ENCODE measurements at regions not wholly inside any gene's neighbourhood (a gene's known extent, or its start where the extent isn't known, plus 50 kb on each side); places are given as distances from the start of the nearest gene placed in this dataset.

DNA sequence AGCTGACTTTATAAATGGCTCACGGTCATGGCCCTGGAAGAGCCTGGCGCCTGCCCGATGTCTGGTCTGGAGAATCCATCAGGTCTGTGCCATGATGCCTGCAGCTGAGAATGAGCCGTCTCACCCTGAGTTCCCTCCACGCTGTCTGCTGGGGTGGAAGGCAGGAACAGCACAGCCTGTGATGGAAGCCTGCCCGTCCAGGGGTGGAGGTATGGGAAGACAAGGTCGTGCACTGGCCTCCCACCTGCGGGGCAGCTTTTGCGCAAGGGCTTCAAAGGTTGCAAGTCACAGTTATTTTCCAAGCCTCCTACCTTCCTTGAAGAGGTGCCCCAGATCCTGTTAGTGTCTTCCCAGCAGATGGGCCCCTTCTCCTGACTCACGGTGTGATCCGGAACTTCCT, 275.5 kb downstream of the FAM43A start:
- no peak overlapping the region for H3K4me3 ChIP-seq (ENCODE audit: low read depth, low read length)
- H3K27ac ChIP-seq (ENCODE audit: low read depth, low read length) = no peak overlapping the region
- no peaks in the 10 kb centered on the region for H3K27me3 ChIP-seq (ENCODE audit: control insufficient read depth, insufficient read depth, low read length)
- no peaks in the 10 kb centered on the region for H3K9me3 ChIP-seq (ENCODE audit: control insufficient read depth, insufficient read depth, low read length)
- H3K4me1 ChIP-seq (ENCODE audit: control insufficient read depth, insufficient read depth, low read length) = no peaks in the 10 kb centered on the region
- no peaks in the 10 kb centered on the region for H3K36me3 ChIP-seq (ENCODE audit: control insufficient read depth, insufficient read depth, low read length)
- no peak overlapping the region for H3K9ac ChIP-seq (ENCODE audit: low read depth, low read length)

- H3K27me3 ChIP-seq (ENCODE audit: control insufficient read depth, insufficient read depth, low read length) = no peaks in the 10 kb centered on the region
- H3K27ac ChIP-seq (ENCODE audit: low read depth, low read length) = no peak overlapping the region
- no peaks in the 10 kb centered on the region for H3K36me3 ChIP-seq (ENCODE audit: control insufficient read depth, insufficient read depth, low read length)
- H3K4me1 ChIP-seq (ENCODE audit: control insufficient read depth, insufficient read depth, low read length) = no peaks in the 10 kb centered on the region
- H3K9ac ChIP-seq (ENCODE audit: low read depth, low read length) = no peak overlapping the region
- H3K9me3 ChIP-seq (ENCODE audit: control insufficient read depth, insufficient read depth, low read length) = no peaks in the 10 kb centered on the region
- no peak overlapping the region for H3K4me3 ChIP-seq (ENCODE audit: low read depth, low read length)
These were observed 275.9 kb downstream of the FAM43A start for GRCh38 chr3:194961571-194961970.

- no peaks in the 10 kb centered on the region for H3K9me3 ChIP-seq (ENCODE audit: control insufficient read depth, insufficient read depth, low read length)
- H3K4me1 ChIP-seq (ENCODE audit: control insufficient read depth, insufficient read depth, low read length) = no peaks in the 10 kb centered on the region
- H3K9ac ChIP-seq (ENCODE audit: low read depth, low read length) = no peak overlapping the region
- H3K36me3 ChIP-seq (ENCODE audit: control insufficient read depth, insufficient read depth, low read length) = no peaks in the 10 kb centered on the region
- no peak overlapping the region for H3K27ac ChIP-seq (ENCODE audit: low read depth, low read length)
- no peak overlapping the region for H3K4me3 ChIP-seq (ENCODE audit: low read depth, low read length)
- H3K27me3 ChIP-seq (ENCODE audit: control insufficient read depth, insufficient read depth, low read length) = no peaks in the 10 kb centered on the region
These were observed 276.4 kb downstream of the FAM43A start for GRCh38 chr3:194962056-194962455.

GRCh38 chr3:194964809-194965208, 279.1 kb downstream of the FAM43A start:
- no peak overlapping the region for H3K4me3 ChIP-seq (ENCODE audit: low read depth, low read length)
- no peaks in the 10 kb centered on the region for H3K4me1 ChIP-seq (ENCODE audit: control insufficient read depth, insufficient read depth, low read length)
- H3K36me3 ChIP-seq (ENCODE audit: control insufficient read depth, insufficient read depth, low read length) = no peaks in the 10 kb centered on the region
- H3K27me3 ChIP-seq (ENCODE audit: control insufficient read depth, insufficient read depth, low read length) = no peaks in the 10 kb centered on the region
- no peak overlapping the region for H3K27ac ChIP-seq (ENCODE audit: low read depth, low read length)
- H3K9me3 ChIP-seq (ENCODE audit: control insufficient read depth, insufficient read depth, low read length) = no peaks in the 10 kb centered on the region; the same call in 1 of the 2 replicates
- no peak overlapping the region for H3K9ac ChIP-seq (ENCODE audit: low read depth, low read length)

- no peaks in the 10 kb centered on the region for H3K27me3 ChIP-seq (ENCODE audit: control insufficient read depth, insufficient read depth, low read length)
- no peak overlapping the region for H3K27ac ChIP-seq (ENCODE audit: low read depth, low read length)
- no peaks in the 10 kb centered on the region for H3K4me1 ChIP-seq (ENCODE audit: control insufficient read depth, insufficient read depth, low read length)
- H3K9ac ChIP-seq (ENCODE audit: low read depth, low read length) = no peak overlapping the region
- no peak overlapping the region for H3K4me3 ChIP-seq (ENCODE audit: low read depth, low read length)
- H3K9me3 ChIP-seq (ENCODE audit: control insufficient read depth, insufficient read depth, low read length) = peaks cover 4% of the 10 kb centered on the region; the same call in 1 of the 2 replicates
- no peaks in the 10 kb centered on the region for H3K36me3 ChIP-seq (ENCODE audit: control insufficient read depth, insufficient read depth, low read length)
These were observed 281.8 kb downstream of the FAM43A start for GRCh38 chr3:194967151-194968117.

GRCh38 chr3:194970066-194970465, 284.4 kb downstream of the FAM43A start:
- no peaks in the 10 kb centered on the region for H3K4me1 ChIP-seq (ENCODE audit: control insufficient read depth, insufficient read depth, low read length)
- no peaks in the 10 kb centered on the region for H3K27me3 ChIP-seq (ENCODE audit: control insufficient read depth, insufficient read depth, low read length)
- H3K36me3 ChIP-seq (ENCODE audit: control insufficient read depth, insufficient read depth, low read length) = no peaks in the 10 kb centered on the region
- no peak overlapping the region for H3K9ac ChIP-seq (ENCODE audit: low read depth, low read length)
- no peak overlapping the region for H3K27ac ChIP-seq (ENCODE audit: low read depth, low read length)
- H3K4me3 ChIP-seq (ENCODE audit: low read depth, low read length) = no peak overlapping the region
- H3K9me3 ChIP-seq (ENCODE audit: control insufficient read depth, insufficient read depth, low read length) = peaks cover 4% of the 10 kb centered on the region; the same call in 1 of the 2 replicates

- Histone ChIP-seq H3K36me3 (ENCODE audit: control insufficient read depth, insufficient read depth, low read length) (no peaks in the 10 kb centered on the region), H3K4me1 (ENCODE audit: control insufficient read depth, insufficient read depth, low read length) (no peaks in the 10 kb centered on the region), H3K9ac (ENCODE audit: low read depth, low read length) (no peak overlapping the region), H3K27ac (ENCODE audit: low read depth, low read length) (no peak overlapping the region), H3K4me3 (ENCODE audit: low read depth, low read length) (no peak overlapping the region), H3K9me3 (ENCODE audit: control insufficient read depth, insufficient read depth, low read length) (peaks cover 4% of the 10 kb centered on the region; the same call in 1 of the 2 replicates), H3K27me3 (ENCODE audit: control insufficient read depth, insufficient read depth, low read length) (no peaks in the 10 kb centered on the region)
These were observed 285.3 kb downstream of the FAM43A start for GRCh38 chr3:194971009-194971408.

GRCh38 chr3:194971965-194972364, 286.3 kb downstream of the FAM43A start:
- Histone ChIP-seq H3K27me3 (ENCODE audit: control insufficient read depth, insufficient read depth, low read length) (no peaks in the 10 kb centered on the region), H3K9me3 (ENCODE audit: control insufficient read depth, insufficient read depth, low read length) (peaks cover 4% of the 10 kb centered on the region; the same call in 1 of the 2 replicates), H3K9ac (ENCODE audit: low read depth, low read length) (no peak overlapping the region), H3K36me3 (ENCODE audit: control insufficient read depth, insufficient read depth, low read length) (no peaks in the 10 kb centered on the region), H3K4me3 (ENCODE audit: low read depth, low read length) (no peak overlapping the region), H3K4me1 (ENCODE audit: control insufficient read depth, insufficient read depth, low read length) (no peaks in the 10 kb centered on the region), H3K27ac (ENCODE audit: low read depth, low read length) (no peak overlapping the region)

- H3K27me3 ChIP-seq (ENCODE audit: control insufficient read depth, insufficient read depth, low read length) = no peaks in the 10 kb centered on the region
- no peak overlapping the region for H3K9ac ChIP-seq (ENCODE audit: low read depth, low read length)
- H3K4me1 ChIP-seq (ENCODE audit: control insufficient read depth, insufficient read depth, low read length) = no peaks in the 10 kb centered on the region
- no peaks in the 10 kb centered on the region for H3K36me3 ChIP-seq (ENCODE audit: control insufficient read depth, insufficient read depth, low read length)
- H3K4me3 ChIP-seq (ENCODE audit: low read depth, low read length) = no peak overlapping the region
- H3K9me3 ChIP-seq (ENCODE audit: control insufficient read depth, insufficient read depth, low read length) = peaks cover 4% of the 10 kb centered on the region; the same call in 1 of the 2 replicates
- H3K27ac ChIP-seq (ENCODE audit: low read depth, low read length) = no peak overlapping the region
These were observed 287.0 kb downstream of the FAM43A start for GRCh38 chr3:194972641-194973040.

DNA sequence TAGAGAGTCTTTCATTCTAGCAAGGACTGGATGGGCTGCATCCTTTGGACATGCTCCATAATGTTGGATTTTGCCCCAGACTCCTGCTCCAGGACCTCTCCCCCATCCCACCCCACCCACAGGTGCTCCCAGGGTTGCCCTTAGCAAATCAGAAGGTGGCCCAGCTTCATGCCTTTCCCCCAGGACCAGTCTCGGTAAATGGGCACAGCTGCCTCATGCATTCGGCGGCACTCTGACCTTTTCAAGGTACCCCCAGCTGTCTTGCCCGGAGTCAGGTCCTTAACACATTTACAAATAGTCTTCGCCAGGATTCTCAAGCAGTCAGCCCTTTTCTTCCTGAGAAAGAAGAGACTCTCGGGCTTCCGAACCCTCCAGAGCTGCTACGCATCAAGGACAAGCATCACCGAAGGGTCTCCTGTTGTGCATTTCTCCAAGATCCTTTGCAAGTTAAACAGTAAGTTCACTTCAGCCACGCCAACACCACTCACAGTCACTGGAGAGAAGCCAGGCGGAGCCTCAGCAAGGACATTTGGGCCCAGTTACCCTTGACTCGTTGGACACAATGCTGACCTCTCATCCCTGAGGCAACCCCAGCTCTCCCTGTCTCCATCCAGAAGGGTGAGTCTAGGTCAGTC, 287.8 kb downstream of the FAM43A start:
- Histone ChIP-seq H3K4me3 (ENCODE audit: low read depth, low read length) (no peak overlapping the region), H3K27me3 (ENCODE audit: control insufficient read depth, insufficient read depth, low read length) (no peaks in the 10 kb centered on the region), H3K27ac (ENCODE audit: low read depth, low read length) (no peak overlapping the region), H3K4me1 (ENCODE audit: control insufficient read depth, insufficient read depth, low read length) (no peaks in the 10 kb centered on the region), H3K9me3 (ENCODE audit: control insufficient read depth, insufficient read depth, low read length) (peaks cover 4% of the 10 kb centered on the region; the same call in 1 of the 2 replicates), H3K36me3 (ENCODE audit: control insufficient read depth, insufficient read depth, low read length) (no peaks in the 10 kb centered on the region), H3K9ac (ENCODE audit: low read depth, low read length) (no peak overlapping the region)
